ENCODE measurements at regions not wholly inside any gene's neighbourhood (a gene's known extent, or its start where the extent isn't known, plus 50 kb on each side); places are given as distances from the start of the nearest gene placed in this dataset.

DNA sequence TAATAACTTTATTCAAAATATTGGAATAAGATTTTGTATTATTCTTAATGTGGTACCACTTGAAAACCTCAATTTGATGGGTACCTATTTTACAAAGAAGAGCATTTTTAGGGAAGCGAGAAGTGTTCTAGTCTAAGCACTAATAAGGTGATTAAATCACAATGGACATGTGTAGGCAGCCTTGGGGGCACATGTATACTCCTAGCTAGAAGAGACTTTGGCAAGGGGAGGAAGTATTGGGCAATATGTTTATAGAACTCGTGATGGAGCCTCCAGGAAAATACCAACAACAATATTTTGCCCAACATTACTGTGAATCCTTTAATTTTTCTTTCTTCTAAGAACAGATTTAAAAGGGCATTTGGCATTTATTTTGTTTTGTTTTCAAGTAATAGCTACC lies 280.3 kb downstream of the ADAMTS20 start (continued):
- no peak for TF ChIP-seq ATF3 (IDR thresholded peaks at IDR 0.05)

GRCh38 chr12:43267818-43268217 lies 284.2 kb downstream of the ADAMTS20 start:
- no peak overlapping the region for H3K4me3 ChIP-seq (replicated peaks in 1 of 2; ENCODE audit: low read depth in 1 of 2, low read length in 2 of 2)
- no peak for ATAC-seq
- no peak overlapping the region for H3K4me2 ChIP-seq (ENCODE audit: low read length)
- intact Hi-C loops (cut with micrococcal nuclease) = no loop called here
- ChIA-PET POLR2A (no interaction called here), RAD21 (ENCODE audit: low non-redundant PET in 1 of 2, low total read pairs in 2 of 2, uncharacterized antibody in 2 of 2, unreplicated experiment in 2 of 2) (no interaction called here), CTCF (no interaction called here)
- no peaks in the 10 kb centered on the region for H3K27me3 ChIP-seq (ENCODE audit: insufficient read depth, low read length)
- no peak overlapping the region for H3K9ac ChIP-seq (ENCODE audit: low read length)
- no peaks in the 10 kb centered on the region for H3K4me1 ChIP-seq (ENCODE audit: control insufficient read depth in 1 of 2, insufficient read depth in 2 of 2, low read length in 2 of 2)
- no peak for DNase-seq (ENCODE audit: low read depth, low spot score)
- no peaks in the 10 kb centered on the region for H3K36me3 ChIP-seq (ENCODE audit: control insufficient read depth in 1 of 2, insufficient read depth in 2 of 2, low read length in 2 of 2)
- no peaks in the 10 kb centered on the region for H3K9me3 ChIP-seq (ENCODE audit: control insufficient read depth in 1 of 2, insufficient read depth in 1 of 2, low read depth in 1 of 2, low read length in 2 of 2)
- H3K27ac ChIP-seq (ENCODE audit: low read depth, low read length) = no peak overlapping the region
- no peak for TF ChIP-seq CEBPB (IDR thresholded peaks at IDR 0.05; ENCODE audit: low read depth)
- no peak for TF ChIP-seq JUND (IDR thresholded peaks at IDR 0.05)
- TF ChIP-seq YY1 (IDR thresholded peaks at IDR 0.05; ENCODE audit: extremely low read depth, insufficient replicate concordance, low read depth, low read length) = no peak
- TF ChIP-seq ZNF274 (IDR thresholded peaks at IDR 0.05; ENCODE audit: low read depth, low read length) = no peak
- TF ChIP-seq SRF (IDR thresholded peaks at IDR 0.05; ENCODE audit: low read depth) = no peak
- TF ChIP-seq, protein P1, sequence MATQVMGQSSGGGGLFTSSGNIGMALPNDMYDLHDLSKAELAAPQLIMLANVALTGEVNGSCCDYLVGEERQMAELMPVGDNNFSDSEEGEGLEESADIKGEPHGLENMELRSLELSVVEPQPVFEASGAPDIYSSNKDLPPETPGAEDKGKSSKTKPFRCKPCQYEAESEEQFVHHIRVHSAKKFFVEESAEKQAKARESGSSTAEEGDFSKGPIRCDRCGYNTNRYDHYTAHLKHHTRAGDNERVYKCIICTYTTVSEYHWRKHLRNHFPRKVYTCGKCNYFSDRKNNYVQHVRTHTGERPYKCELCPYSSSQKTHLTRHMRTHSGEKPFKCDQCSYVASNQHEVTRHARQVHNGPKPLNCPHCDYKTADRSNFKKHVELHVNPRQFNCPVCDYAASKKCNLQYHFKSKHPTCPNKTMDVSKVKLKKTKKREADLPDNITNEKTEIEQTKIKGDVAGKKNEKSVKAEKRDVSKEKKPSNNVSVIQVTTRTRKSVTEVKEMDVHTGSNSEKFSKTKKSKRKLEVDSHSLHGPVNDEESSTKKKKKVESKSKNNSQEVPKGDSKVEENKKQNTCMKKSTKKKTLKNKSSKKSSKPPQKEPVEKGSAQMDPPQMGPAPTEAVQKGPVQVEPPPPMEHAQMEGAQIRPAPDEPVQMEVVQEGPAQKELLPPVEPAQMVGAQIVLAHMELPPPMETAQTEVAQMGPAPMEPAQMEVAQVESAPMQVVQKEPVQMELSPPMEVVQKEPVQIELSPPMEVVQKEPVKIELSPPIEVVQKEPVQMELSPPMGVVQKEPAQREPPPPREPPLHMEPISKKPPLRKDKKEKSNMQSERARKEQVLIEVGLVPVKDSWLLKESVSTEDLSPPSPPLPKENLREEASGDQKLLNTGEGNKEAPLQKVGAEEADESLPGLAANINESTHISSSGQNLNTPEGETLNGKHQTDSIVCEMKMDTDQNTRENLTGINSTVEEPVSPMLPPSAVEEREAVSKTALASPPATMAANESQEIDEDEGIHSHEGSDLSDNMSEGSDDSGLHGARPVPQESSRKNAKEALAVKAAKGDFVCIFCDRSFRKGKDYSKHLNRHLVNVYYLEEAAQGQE (IDR thresholded peaks at IDR 0.05; ENCODE audit: low read depth) = no peak
- TF ChIP-seq ATF3 (IDR thresholded peaks at IDR 0.05) = no peak
- no peak for TF ChIP-seq CTCF (IDR thresholded peaks at IDR 0.05 in 2 of 3, conservative IDR thresholded peaks at IDR 0.05 in 1 of 3; ENCODE audit: borderline replicate concordance in 1 of 3, insufficient read depth in 1 of 3, low read depth in 2 of 3, low read length in 2 of 3)
- no peaks in the 10 kb centered on the region for H4K20me1 ChIP-seq (ENCODE audit: insufficient read depth)
- H3K9me2 ChIP-seq (ENCODE audit: insufficient read depth) = no peaks in the 10 kb centered on the region
- no peak overlapping the region for H2AFZ ChIP-seq (ENCODE audit: low read depth, low read length, poor library complexity, severe bottlenecking)
- no peaks in the 10 kb centered on the region for H3K79me2 ChIP-seq (ENCODE audit: insufficient read depth, low read length)
- BruUV-seq (replicated peaks) = no TSS peak
